ENCODE measurements at regions not wholly inside any gene's neighbourhood (a gene's known extent, or its start where the extent isn't known, plus 50 kb on each side); places are given as distances from the start of the nearest gene placed in this dataset.
"Not testable (repeated sequence)": the region's sequence is repeated elsewhere in the genome, so short reads cannot be mapped to it uniquely, and the experiment has no call there.

- H3K4me3 ChIP-seq (replicated peaks in 1 of 3; ENCODE audit: insufficient read depth in 1 of 3, low read depth in 1 of 3, low read length in 3 of 3); intact Hi-C loops (cut with micrococcal nuclease); H3K27me3 ChIP-seq (ENCODE audit: control insufficient read depth in 2 of 2, insufficient read depth in 2 of 2, low read length in 2 of 2); H3K9me1 ChIP-seq (replicated peaks; ENCODE audit: control insufficient read depth, extremely low read depth, insufficient read depth, low read length); H3K9ac ChIP-seq (replicated peaks; ENCODE audit: extremely low read depth, insufficient read depth, low read length); H4K20me1 ChIP-seq (replicated peaks; ENCODE audit: control insufficient read depth, extremely low read depth, insufficient read depth, low read length); CTCF ChIA-PET; H3K4me1 ChIP-seq (ENCODE audit: control insufficient read depth, extremely low read depth, insufficient read depth, low read length); BruUV-seq (replicated peaks); FAIRE-seq; H3K9me3 ChIP-seq (replicated peaks; ENCODE audit: control insufficient read depth, insufficient read depth, low read length); H3K36me3 ChIP-seq (ENCODE audit: control insufficient read depth in 2 of 2, extremely low read depth in 1 of 2, insufficient read depth in 2 of 2, low read length in 2 of 2); POLR2A ChIA-PET; H3K79me2 ChIP-seq (ENCODE audit: control insufficient read depth, insufficient read depth, low read length); DNase-seq (ENCODE audit: low read depth, low spot score); H3K27ac ChIP-seq (ENCODE audit: insufficient read depth, low read depth, low read length); H2AFZ ChIP-seq (ENCODE audit: low read depth, low read length); H3K4me2 ChIP-seq (ENCODE audit: insufficient read depth, low read length); dilution Hi-C loops (cut with MboI; ENCODE audit: extremely low pct_ligation_motif_present, low sequenced_read_pairs): not testable (repeated sequence)
Observed at GRCh38 chr7:76955124-76955523, 77.0 kb downstream of the SPDYE17 start.

- H2AFZ ChIP-seq (ENCODE audit: low read depth, low read length); dilution Hi-C loops (cut with MboI; ENCODE audit: extremely low pct_ligation_motif_present, low sequenced_read_pairs); POLR2A ChIA-PET; H3K4me2 ChIP-seq (ENCODE audit: insufficient read depth, low read length); H3K4me1 ChIP-seq (ENCODE audit: control insufficient read depth, extremely low read depth, insufficient read depth, low read length); H3K4me3 ChIP-seq (replicated peaks in 1 of 3; ENCODE audit: insufficient read depth in 1 of 3, low read depth in 1 of 3, low read length in 3 of 3); intact Hi-C loops (cut with micrococcal nuclease); H3K9me1 ChIP-seq (replicated peaks; ENCODE audit: control insufficient read depth, extremely low read depth, insufficient read depth, low read length); DNase-seq (ENCODE audit: low read depth, low spot score); H4K20me1 ChIP-seq (replicated peaks; ENCODE audit: control insufficient read depth, extremely low read depth, insufficient read depth, low read length); H3K27ac ChIP-seq (ENCODE audit: insufficient read depth, low read depth, low read length); H3K9ac ChIP-seq (replicated peaks; ENCODE audit: extremely low read depth, insufficient read depth, low read length); FAIRE-seq; CTCF ChIA-PET; H3K36me3 ChIP-seq (ENCODE audit: control insufficient read depth in 2 of 2, extremely low read depth in 1 of 2, insufficient read depth in 2 of 2, low read length in 2 of 2); H3K27me3 ChIP-seq (ENCODE audit: control insufficient read depth in 2 of 2, insufficient read depth in 2 of 2, low read length in 2 of 2); BruUV-seq (replicated peaks); H3K79me2 ChIP-seq (ENCODE audit: control insufficient read depth, insufficient read depth, low read length); H3K9me3 ChIP-seq (replicated peaks; ENCODE audit: control insufficient read depth, insufficient read depth, low read length): not testable (repeated sequence)
Observed at GRCh38 chr7:76944603-76945002, 87.6 kb downstream of the SPDYE17 start.

GRCh38 chr7:76941809-76942765, 90.1 kb downstream of the SPDYE17 start:
- H3K4me3 ChIP-seq (replicated peaks in 1 of 3; ENCODE audit: insufficient read depth in 1 of 3, low read depth in 1 of 3, low read length in 3 of 3); H3K4me1 ChIP-seq (ENCODE audit: control insufficient read depth, extremely low read depth, insufficient read depth, low read length); H3K9me1 ChIP-seq (replicated peaks; ENCODE audit: control insufficient read depth, extremely low read depth, insufficient read depth, low read length); H3K9ac ChIP-seq (replicated peaks; ENCODE audit: extremely low read depth, insufficient read depth, low read length); DNase-seq (ENCODE audit: low read depth, low spot score); POLR2A ChIA-PET; H3K4me2 ChIP-seq (ENCODE audit: insufficient read depth, low read length); BruUV-seq (replicated peaks); CTCF ChIA-PET; H3K27ac ChIP-seq (ENCODE audit: insufficient read depth, low read depth, low read length); H4K20me1 ChIP-seq (replicated peaks; ENCODE audit: control insufficient read depth, extremely low read depth, insufficient read depth, low read length); H3K79me2 ChIP-seq (ENCODE audit: control insufficient read depth, insufficient read depth, low read length); dilution Hi-C loops (cut with MboI; ENCODE audit: extremely low pct_ligation_motif_present, low sequenced_read_pairs); H2AFZ ChIP-seq (ENCODE audit: low read depth, low read length); FAIRE-seq; intact Hi-C loops (cut with micrococcal nuclease); H3K9me3 ChIP-seq (replicated peaks; ENCODE audit: control insufficient read depth, insufficient read depth, low read length); H3K36me3 ChIP-seq (ENCODE audit: control insufficient read depth in 2 of 2, extremely low read depth in 1 of 2, insufficient read depth in 2 of 2, low read length in 2 of 2); H3K27me3 ChIP-seq (ENCODE audit: control insufficient read depth in 2 of 2, insufficient read depth in 2 of 2, low read length in 2 of 2): not testable (repeated sequence)

- H2AFZ ChIP-seq (ENCODE audit: low read depth, low read length); intact Hi-C loops (cut with micrococcal nuclease); H3K36me3 ChIP-seq (ENCODE audit: control insufficient read depth in 2 of 2, extremely low read depth in 1 of 2, insufficient read depth in 2 of 2, low read length in 2 of 2); dilution Hi-C loops (cut with MboI; ENCODE audit: extremely low pct_ligation_motif_present, low sequenced_read_pairs); H3K27ac ChIP-seq (ENCODE audit: insufficient read depth, low read depth, low read length); H4K20me1 ChIP-seq (replicated peaks; ENCODE audit: control insufficient read depth, extremely low read depth, insufficient read depth, low read length); BruUV-seq (replicated peaks); H3K79me2 ChIP-seq (ENCODE audit: control insufficient read depth, insufficient read depth, low read length); POLR2A ChIA-PET; H3K9me3 ChIP-seq (replicated peaks; ENCODE audit: control insufficient read depth, insufficient read depth, low read length); CTCF ChIA-PET; H3K4me2 ChIP-seq (ENCODE audit: insufficient read depth, low read length); H3K4me3 ChIP-seq (replicated peaks in 1 of 3; ENCODE audit: insufficient read depth in 1 of 3, low read depth in 1 of 3, low read length in 3 of 3); H3K9me1 ChIP-seq (replicated peaks; ENCODE audit: control insufficient read depth, extremely low read depth, insufficient read depth, low read length); H3K27me3 ChIP-seq (ENCODE audit: control insufficient read depth in 2 of 2, insufficient read depth in 2 of 2, low read length in 2 of 2); H3K9ac ChIP-seq (replicated peaks; ENCODE audit: extremely low read depth, insufficient read depth, low read length); DNase-seq (ENCODE audit: low read depth, low spot score); FAIRE-seq; H3K4me1 ChIP-seq (ENCODE audit: control insufficient read depth, extremely low read depth, insufficient read depth, low read length): not testable (repeated sequence)
Observed at GRCh38 chr7:76937781-76938180, 94.4 kb downstream of the SPDYE17 start.

All from endothelial cell of umbilical vein (primary cell).